SK-N-SH treated with all-trans-retinoic acid at 6 μM for 48 hours (cell line): ENCODE measurements at regions not wholly inside any gene's neighbourhood (a gene's known extent, or its start where the extent isn't known, plus 50 kb on each side); places are given as distances from the start of the nearest gene placed in this dataset.

Experiments used
- ARNTL ChIP-seq: fragments of 450-650 bp; formaldehyde crosslinking; IDR thresholded peaks from 2 replicates; pipeline ENCODE4 v1.5.0; 2020; ENCODE audit warnings: low read depth, mild to moderate bottlenecking, moderate library complexity, borderline replicate concordance
- ESRRG ChIP-seq: fragments of 250-450 bp; sonication (Bioruptor Pico); IDR thresholded peaks from 2 replicates; pipeline ENCODE4 v1.6.1; 2021; ENCODE audit warnings: mild to moderate bottlenecking
- GLIS3 ChIP-seq: fragments of 250-450 bp; sonication (Bioruptor Pico); IDR thresholded peaks from 2 replicates; pipeline ENCODE4 v1.5.0; 2020; ENCODE audit warnings: mild to moderate bottlenecking, moderate library complexity
- PATZ1 ChIP-seq: fragments of 250-450 bp; sonication (Bioruptor Pico); IDR thresholded peaks from 2 replicates; pipeline ENCODE4 v1.8.0; 2020; ENCODE audit warnings: mild to moderate bottlenecking, moderate library complexity, borderline replicate concordance
- RARB ChIP-seq: fragments of 250-450 bp; sonication (Bioruptor Pico); IDR thresholded peaks from 2 replicates; pipeline ENCODE4 v1.8.0; 2021; ENCODE audit warnings: mild to moderate bottlenecking, moderate library complexity
- SNAI2 ChIP-seq: fragments of 250-450 bp; sonication (Bioruptor Pico); IDR thresholded peaks from 2 replicates; pipeline ENCODE4 v1.5.0; 2020; ENCODE audit warnings: mild to moderate bottlenecking, moderate library complexity
- TSHZ2 ChIP-seq: fragments of 250-450 bp; sonication (Bioruptor Pico); IDR thresholded peaks from 2 replicates; pipeline ENCODE4 v1.5.0; 2020; ENCODE audit warnings: mild to moderate bottlenecking, moderate library complexity
- ZFP3 ChIP-seq: fragments of 250-450 bp; sonication (Bioruptor Pico); IDR thresholded peaks from 2 replicates; pipeline ENCODE4 v1.5.0; 2020; ENCODE audit warnings: mild to moderate bottlenecking, moderate library complexity
- ZFP30 ChIP-seq: fragments of 450-650 bp; formaldehyde crosslinking; IDR thresholded peaks from 2 replicates; pipeline ENCODE4 v1.5.0; 2022; ENCODE audit warnings: mild to moderate bottlenecking, moderate library complexity
- ZNF565 ChIP-seq: fragments of 450-650 bp; formaldehyde crosslinking; conservative IDR thresholded peaks from 2 replicates; pipeline ENCODE4 v1.5.0; 2020; ENCODE audit warnings: low read depth, mild to moderate bottlenecking, moderate library complexity
- ZNF8 ChIP-seq: fragments of 450-650 bp; formaldehyde crosslinking; IDR thresholded peaks from 2 replicates; pipeline ENCODE4 v1.5.0; 2020; ENCODE audit warnings: mild to moderate bottlenecking, moderate library complexity

- no peak for TF ChIP-seq PATZ1
- TF ChIP-seq GLIS3: no peak
- TF ChIP-seq ESRRG: no peak
- TF ChIP-seq ZNF565: no peak
- no peak for TF ChIP-seq ZFP30 (CRISPR knock-in tag)
- TF ChIP-seq SNAI2 (CRISPR knock-in tag): no peak
- TF ChIP-seq RARB (CRISPR knock-in tag): no peak
- no peak for TF ChIP-seq ARNTL (CRISPR knock-in tag)
- no peak for TF ChIP-seq TSHZ2
- TF ChIP-seq ZFP3 (CRISPR knock-in tag): no peak
- no peak for TF ChIP-seq ZNF8 (CRISPR knock-in tag)
Observed at GRCh38 chr15:70261083-70261482, 163.4 kb upstream of the TLE3 start.
